RCC 7860 (cell line): ENCODE measurements at regions not wholly inside any gene's neighbourhood (a gene's known extent, or its start where the extent isn't known, plus 50 kb on each side); places are given as distances from the start of the nearest gene placed in this dataset.
"Not testable (repeated sequence)": the region's sequence is repeated elsewhere in the genome, so short reads cannot be mapped to it uniquely, and the experiment has no call there.

Source experiments
- DNase-seq: peaks from one replicate; pipeline ENCODE4 v3.0.0-alpha.2; 2015; ENCODE audit warnings: low spot score
- FAIRE-seq: peaks from 2 replicates; lab custom pipeline; 2012; peaks lifted over from hg19 to GRCh38; lab: Jason Lieb, UNC

DNA sequence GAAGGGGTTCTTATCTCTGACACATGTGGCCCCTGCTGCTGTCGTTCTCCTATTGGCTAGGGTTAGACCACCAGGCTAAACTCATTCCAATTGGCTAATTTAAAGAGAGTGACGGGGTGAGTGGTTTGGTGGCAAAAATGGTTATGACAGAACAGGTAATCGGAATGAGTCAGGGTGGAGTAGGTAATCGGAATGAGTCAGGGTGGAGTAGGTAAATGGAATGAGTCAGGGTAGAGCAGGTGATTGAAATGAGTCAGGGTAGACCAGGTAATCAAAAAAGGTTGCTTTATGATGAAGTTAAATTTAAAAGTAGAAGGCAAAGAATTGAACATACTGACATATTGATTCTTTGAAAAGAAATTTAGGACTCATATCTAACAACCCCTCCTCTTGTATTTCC, 626.2 kb upstream of the CNTN5 start:
- not testable (repeated sequence) for DNase-seq, FAIRE-seq

GRCh38 chr11:98398508-98398907, 622.2 kb upstream of the CNTN5 start:
- no peak for FAIRE-seq
- DNase-seq = no peak

DNA sequence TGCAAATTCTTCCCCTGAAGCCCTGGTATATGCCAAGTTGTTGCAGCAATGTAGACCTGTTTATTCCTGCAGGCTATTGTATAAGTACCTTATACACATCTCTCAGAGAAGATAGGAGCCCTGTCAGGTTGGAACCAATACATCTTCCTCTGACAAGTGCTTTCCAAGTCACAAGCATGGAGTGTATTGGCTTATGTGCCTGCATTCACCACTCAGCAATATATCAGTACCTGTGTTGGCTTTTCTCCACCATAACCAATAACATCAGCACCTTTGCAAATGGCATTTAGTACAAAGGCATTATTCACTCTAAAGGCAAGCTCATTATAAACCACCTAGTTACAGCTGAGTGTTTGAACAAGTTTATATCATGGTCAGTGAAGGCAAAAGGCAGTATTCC, 611.7 kb upstream of the CNTN5 start:
- DNase-seq (no peak), FAIRE-seq (no peak)

GRCh38 chr11:98411777-98412176, 609.0 kb upstream of the CNTN5 start:
- FAIRE-seq (no peak), DNase-seq (no peak)

DNA sequence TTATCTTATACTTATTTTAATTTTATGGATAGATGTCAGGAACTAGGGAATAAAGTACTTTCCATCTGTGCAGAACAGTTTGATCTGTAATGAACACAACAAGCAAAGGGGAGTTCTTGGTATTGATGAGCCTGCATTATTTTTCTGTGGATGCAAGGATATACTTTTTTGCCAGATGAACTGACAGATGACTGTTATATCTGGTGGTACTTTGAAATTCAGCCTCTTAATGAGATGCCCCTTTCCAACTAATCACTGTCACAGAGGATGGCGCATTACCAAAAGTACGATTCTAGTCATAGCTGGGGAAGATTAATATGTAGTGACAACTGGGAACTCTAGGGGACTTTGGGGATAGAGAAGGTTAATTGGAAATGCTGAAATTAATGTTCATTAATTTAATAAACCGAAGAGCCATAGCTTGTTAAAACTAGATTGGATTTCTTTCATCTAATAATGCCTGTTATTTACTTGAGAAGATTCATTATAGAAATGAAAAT, 603.4 kb upstream of the CNTN5 start:
- DNase-seq (no peak), FAIRE-seq (no peak)

GRCh38 chr11:98423933-98424332, 596.8 kb upstream of the CNTN5 start:
- DNase-seq (no peak), FAIRE-seq (no peak)

DNA sequence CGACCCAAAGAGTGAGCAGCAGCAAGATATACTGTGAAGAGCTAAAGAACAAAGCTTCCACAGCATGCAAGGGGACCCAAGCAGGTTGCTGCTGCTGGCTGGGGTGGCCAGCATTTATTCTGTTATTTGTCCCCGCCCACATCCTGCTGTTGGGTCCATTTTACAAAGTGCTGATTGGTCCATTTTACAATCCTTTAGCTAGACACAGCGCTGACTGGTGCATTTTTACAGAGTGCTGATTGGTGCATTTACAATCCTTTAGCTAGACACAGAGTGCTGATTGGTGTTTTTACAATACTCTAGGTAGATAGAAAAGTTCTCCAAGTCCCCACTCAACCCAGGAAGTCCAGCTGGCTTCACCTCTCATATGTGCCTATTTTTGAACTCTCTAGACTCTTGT, 596.0 kb upstream of the CNTN5 start:
- FAIRE-seq, DNase-seq: not testable (repeated sequence)

DNA sequence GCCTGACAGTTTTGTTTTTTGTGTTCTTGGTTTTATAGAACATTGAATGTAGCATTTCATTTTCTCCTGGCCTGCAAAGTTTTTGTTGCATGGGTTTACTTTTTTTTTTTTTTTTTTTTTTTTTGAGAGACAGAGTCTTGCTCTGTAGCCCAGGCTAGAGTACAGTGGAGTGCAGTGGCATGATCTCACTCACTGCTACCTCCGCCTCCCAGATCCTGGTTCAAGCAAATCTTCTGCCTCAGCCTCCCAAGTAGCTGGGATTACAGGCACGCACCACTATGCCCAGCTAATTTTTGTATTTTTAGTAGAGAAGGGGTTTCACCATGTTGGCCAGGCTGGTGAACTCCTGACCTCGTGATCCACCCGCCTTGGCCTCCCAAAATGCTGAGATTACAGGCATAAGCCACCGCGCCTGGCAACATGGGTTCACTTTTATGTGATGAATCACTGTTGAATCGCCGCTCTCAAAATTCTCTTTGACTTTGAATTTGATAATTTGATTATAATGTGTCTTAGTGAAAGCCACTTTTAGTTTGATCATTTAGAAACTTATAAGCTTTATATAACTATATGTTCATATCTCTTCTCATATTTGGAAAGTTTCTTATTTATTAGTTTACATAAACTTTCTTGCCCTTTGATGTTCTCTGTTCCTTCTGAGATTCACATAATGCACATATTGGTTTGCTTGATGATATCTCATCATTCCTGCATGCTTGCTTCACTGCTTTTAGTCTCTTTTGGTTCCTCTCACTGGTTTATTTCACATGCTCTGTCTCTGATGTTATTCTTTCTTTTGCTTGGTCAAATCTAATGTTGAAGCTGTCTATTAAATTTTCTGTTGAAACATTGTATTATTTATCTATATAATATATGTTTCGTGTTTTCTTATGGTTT, 589.0 kb upstream of the CNTN5 start:
- FAIRE-seq = no peak
- DNase-seq = no peak

- DNase-seq = no peak
- FAIRE-seq = no peak
Observed at GRCh38 chr11:98434296-98434695, 586.5 kb upstream of the CNTN5 start.

- no peak for FAIRE-seq
Observed at GRCh38 chr11:98453378-98453777, 567.4 kb upstream of the CNTN5 start.

GRCh38 chr11:98455500-98456307, 565.0 kb upstream of the CNTN5 start:
- no peak for DNase-seq
- no peak for FAIRE-seq

More at GRCh38 chr11:98453378-98453777, 567.4 kb upstream of the CNTN5 start:
- no peak for DNase-seq

DNA sequence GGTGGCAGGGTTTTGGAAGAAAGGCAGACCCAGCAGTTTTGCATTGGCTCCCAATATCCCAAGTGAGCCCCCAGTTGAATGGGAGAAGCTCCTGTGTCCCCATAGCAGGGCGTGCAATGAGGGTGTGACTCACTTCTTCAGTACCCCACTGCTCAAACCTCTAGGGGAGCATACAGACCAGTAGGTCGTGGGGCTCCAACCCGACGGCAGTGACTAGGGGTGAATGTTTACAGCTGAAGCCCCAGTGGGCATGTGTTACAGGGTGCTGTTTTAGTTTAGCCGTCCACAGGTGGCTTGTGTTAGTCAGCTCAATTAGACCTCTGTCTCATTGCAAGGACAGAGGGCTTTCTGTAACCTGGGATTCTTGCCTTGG, 564.5 kb upstream of the CNTN5 start:
- no peak for DNase-seq
- FAIRE-seq = no peak

DNA sequence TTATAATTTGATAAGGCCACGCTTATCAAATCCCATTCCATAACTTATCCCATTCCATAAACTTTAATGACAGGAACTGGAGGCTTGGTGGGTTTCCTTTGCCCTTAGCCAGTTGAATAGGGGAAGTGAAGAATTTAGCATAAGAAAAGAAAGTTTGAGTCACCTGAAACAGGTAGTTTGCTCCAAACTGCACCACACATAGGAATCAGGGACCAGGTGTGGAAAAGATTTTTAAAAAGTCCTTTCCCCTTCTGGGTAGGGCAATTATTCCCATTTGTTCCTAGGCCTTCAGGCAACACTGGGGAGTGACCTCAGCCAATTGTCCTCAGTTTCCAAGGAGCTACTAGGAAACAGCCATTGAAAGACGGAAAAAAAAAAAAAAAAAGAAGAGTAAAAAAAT, 525.7 kb upstream of the CNTN5 start:
- DNase-seq (no peak), FAIRE-seq (no peak)

DNA sequence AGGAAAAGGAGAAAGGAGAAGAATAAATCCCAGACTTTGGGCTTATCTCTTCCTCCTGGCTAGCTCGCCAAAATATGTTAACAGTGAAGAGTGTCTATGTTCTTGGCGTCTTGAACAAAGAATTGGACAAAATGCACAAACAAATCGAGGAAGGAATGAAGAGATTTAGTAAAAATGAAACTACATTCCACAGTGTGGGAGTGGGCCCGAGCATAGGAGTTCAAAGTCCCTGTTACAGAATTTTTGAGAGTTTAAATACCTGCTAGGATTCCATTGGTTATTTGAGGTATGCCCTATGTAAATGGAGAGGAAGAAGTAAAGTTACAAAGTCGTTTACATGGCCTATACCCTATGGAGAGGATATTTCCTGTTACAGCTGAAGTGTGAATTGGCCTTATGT, 525.1 kb upstream of the CNTN5 start:
- no peak for DNase-seq
- FAIRE-seq = no peak

DNA sequence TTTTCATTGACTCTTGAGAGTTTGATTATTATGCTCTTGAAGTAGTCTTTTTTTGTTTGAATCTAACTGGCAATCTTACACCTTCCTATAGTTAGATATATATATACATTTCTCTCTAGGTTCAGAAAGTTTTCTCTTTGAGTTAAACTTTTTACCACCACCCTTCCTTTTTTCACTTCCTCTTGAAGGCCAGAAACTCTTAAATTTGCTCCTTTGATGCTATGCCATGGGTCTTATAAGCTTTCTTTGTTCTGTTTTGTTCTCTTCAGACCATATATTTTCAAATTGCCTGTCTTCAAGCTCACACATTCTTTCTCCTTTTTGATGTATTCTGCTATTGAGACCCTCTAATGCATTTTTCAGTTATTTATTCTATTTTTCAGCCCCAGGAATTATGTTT, 513.5 kb upstream of the CNTN5 start:
- FAIRE-seq (no peak), DNase-seq (no peak)

DNA sequence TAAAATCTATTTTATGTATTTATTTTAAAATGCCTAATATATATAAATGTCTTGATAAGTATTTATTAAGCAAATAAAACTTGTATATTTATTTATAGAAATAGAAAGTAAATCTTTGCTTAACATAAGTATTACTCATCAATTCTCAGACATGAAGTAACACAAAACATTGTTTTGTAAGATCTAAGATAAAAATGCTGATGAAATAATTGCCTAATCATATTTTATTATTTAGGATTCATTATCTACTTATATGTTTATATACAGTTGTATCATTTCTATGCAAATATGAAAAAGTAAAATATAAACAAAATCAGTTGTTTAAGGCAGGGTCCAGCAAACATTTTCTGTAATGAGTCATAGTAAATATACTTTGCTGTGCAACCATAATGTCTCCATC, 507.8 kb upstream of the CNTN5 start:
- DNase-seq = no peak
- no peak for FAIRE-seq

DNA sequence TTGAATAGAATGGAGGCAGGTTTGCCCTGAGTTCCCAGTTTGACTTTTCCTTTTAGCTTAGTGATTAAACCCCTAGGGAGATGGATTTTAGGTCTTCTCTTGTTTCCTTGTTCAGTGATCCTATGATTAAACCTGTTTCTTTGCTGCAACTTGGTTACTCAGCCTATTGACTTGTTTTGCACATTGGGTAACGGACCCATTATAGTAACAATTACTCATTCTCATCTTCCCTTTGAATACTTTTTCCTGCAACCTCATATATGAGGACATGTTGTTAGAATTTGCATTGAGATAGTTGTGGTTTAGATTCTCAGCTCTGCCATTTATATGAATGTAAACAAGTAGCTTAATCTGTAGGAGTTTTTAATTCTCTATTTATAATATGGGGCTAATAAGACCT, 489.2 kb upstream of the CNTN5 start:
- no peak for DNase-seq
- FAIRE-seq = no peak

GRCh38 chr11:98536023-98536422, 484.7 kb upstream of the CNTN5 start:
- FAIRE-seq (no peak), DNase-seq (no peak)

GRCh38 chr11:98538358-98538757, 482.4 kb upstream of the CNTN5 start:
- FAIRE-seq, DNase-seq: not testable (repeated sequence)

GRCh38 chr11:98545544-98546175, 475.1 kb upstream of the CNTN5 start:
- FAIRE-seq (no peak), DNase-seq (no peak)

DNA sequence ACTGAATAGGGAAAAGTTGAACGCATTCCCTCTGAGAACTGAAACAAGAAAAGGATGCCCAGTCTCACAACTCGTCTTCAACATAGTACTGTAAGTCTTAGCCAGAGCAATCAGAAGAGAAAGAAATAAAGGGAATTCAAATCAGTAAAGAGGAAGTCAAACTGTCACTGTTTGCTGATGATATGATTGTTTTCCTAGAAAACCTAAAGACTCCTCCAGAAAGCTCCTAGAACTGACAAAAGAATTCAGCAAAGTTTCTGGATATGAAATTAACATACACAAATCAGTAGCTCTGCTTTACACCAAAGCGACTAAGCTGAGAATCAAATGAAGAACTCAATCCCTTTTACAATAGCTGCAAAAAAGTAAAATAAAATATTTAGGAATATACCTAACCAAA, 471.2 kb upstream of the CNTN5 start:
- no peak for FAIRE-seq
- no peak for DNase-seq
